ENCODE measurements at regions not wholly inside any gene's neighbourhood (a gene's known extent, or its start where the extent isn't known, plus 50 kb on each side); places are given as distances from the start of the nearest gene placed in this dataset.
"Not testable (repeated sequence)": the region's sequence is repeated elsewhere in the genome, so short reads cannot be mapped to it uniquely, and the experiment has no call there.

- no peak for DNase-seq (ENCODE audit: low read depth in 1 of 2, low spot score in 1 of 2)
Measured at GRCh38 chr2:8337321-8337720, 344.5 kb upstream of the ID2 start.

GRCh38 chr2:8342407-8342806 is 339.4 kb upstream of the ID2 start:
- DNase-seq (ENCODE audit: low read depth in 1 of 2, low spot score in 1 of 2) = no peak

- DNase-seq (ENCODE audit: low read depth in 1 of 2, low spot score in 1 of 2) = no peak
Measured at GRCh38 chr2:8343031-8343430, 338.8 kb upstream of the ID2 start.

- no peak for DNase-seq (ENCODE audit: low read depth in 1 of 2, low spot score in 1 of 2)
Measured at GRCh38 chr2:8344144-8345097, 337.4 kb upstream of the ID2 start.

GRCh38 chr2:8345200-8345599 is 336.7 kb upstream of the ID2 start:
- DNase-seq (ENCODE audit: low read depth in 1 of 2, low spot score in 1 of 2) = no peak

- DNase-seq (ENCODE audit: low read depth in 1 of 2, low spot score in 1 of 2) = no peak
Measured at GRCh38 chr2:8346208-8346607, 335.6 kb upstream of the ID2 start.

GRCh38 chr2:8346706-8347430 is 335.0 kb upstream of the ID2 start:
- no peak for DNase-seq (ENCODE audit: low read depth in 1 of 2, low spot score in 1 of 2)

GRCh38 chr2:8348911-8349310 is 332.9 kb upstream of the ID2 start:
- not testable (repeated sequence) for DNase-seq (ENCODE audit: low read depth in 1 of 2, low spot score in 1 of 2)

GRCh38 chr2:8352296-8352695 is 329.6 kb upstream of the ID2 start:
- DNase-seq (ENCODE audit: low read depth in 1 of 2, low spot score in 1 of 2) = no peak

GRCh38 chr2:8352989-8353388 is 328.9 kb upstream of the ID2 start:
- DNase-seq (ENCODE audit: low read depth in 1 of 2, low spot score in 1 of 2) = no peak

- no peak for DNase-seq (ENCODE audit: low read depth in 1 of 2, low spot score in 1 of 2)
Measured at GRCh38 chr2:8355102-8355859, 326.6 kb upstream of the ID2 start.

GRCh38 chr2:8357738-8358518 is 323.9 kb upstream of the ID2 start:
- DNase-seq (ENCODE audit: low read depth in 1 of 2, low spot score in 1 of 2) = no peak

- no peak for DNase-seq (ENCODE audit: low read depth in 1 of 2, low spot score in 1 of 2)
Measured at GRCh38 chr2:8361930-8362329, 319.9 kb upstream of the ID2 start.

- no peak for DNase-seq (ENCODE audit: low read depth in 1 of 2, low spot score in 1 of 2)
Measured at GRCh38 chr2:8363161-8363560, 318.7 kb upstream of the ID2 start.

- no peak for DNase-seq (ENCODE audit: low read depth in 1 of 2, low spot score in 1 of 2)
Measured at GRCh38 chr2:8364668-8365067, 317.2 kb upstream of the ID2 start.

GRCh38 chr2:8365331-8365910 is 316.4 kb upstream of the ID2 start:
- DNase-seq (ENCODE audit: low read depth in 1 of 2, low spot score in 1 of 2) = no peak

GRCh38 chr2:8367833-8368232 is 314.0 kb upstream of the ID2 start:
- no peak for DNase-seq (ENCODE audit: low read depth in 1 of 2, low spot score in 1 of 2)

GRCh38 chr2:8368463-8368862 is 313.4 kb upstream of the ID2 start:
- DNase-seq (ENCODE audit: low read depth in 1 of 2, low spot score in 1 of 2) = no peak

GRCh38 chr2:8369522-8369921 is 312.3 kb upstream of the ID2 start:
- DNase-seq (ENCODE audit: low read depth in 1 of 2, low spot score in 1 of 2) = no peak

- no peak for DNase-seq (ENCODE audit: low read depth in 1 of 2, low spot score in 1 of 2)
Measured at GRCh38 chr2:8370258-8370802, 311.5 kb upstream of the ID2 start.
